Smooth muscle cell (in vitro differentiated cells): ENCODE measurements at regions not wholly inside any gene's neighbourhood (a gene's known extent, or its start where the extent isn't known, plus 50 kb on each side); places are given as distances from the start of the nearest gene placed in this dataset.

ENCODE experiments used
- DNase-seq: peaks from one replicate; lab custom pipeline; 2025; ENCODE audit not compliant: unreplicated experiment; lab: John Stamatoyannopoulos, UW
- H2AFZ ChIP-seq: fragments of 200-600 bp; sonication (generic); 2 replicates; pipeline ENCODE4 v1.6.0; 2016; ENCODE audit warnings: antibody characterized with exemption, low read depth, mild to moderate bottlenecking
- H3F3A ChIP-seq: fragments of 200-600 bp; sonication (generic); 2 replicates; pipeline ENCODE4 v1.6.0; 2017; ENCODE audit warnings: antibody characterized with exemption, low read depth
- H3K27ac ChIP-seq: fragments of 200-600 bp; sonication (generic); 2 replicates; pipeline ENCODE4 v1.5.1; 2016; ENCODE audit warnings: low read depth, mild to moderate bottlenecking
- H3K27me3 ChIP-seq: fragments of 200-600 bp; sonication (generic); 2 replicates; pipeline ENCODE4 v1.6.1; 2016; ENCODE audit warnings: low read depth, mild to moderate bottlenecking
- H3K36me3 ChIP-seq: fragments of 200-600 bp; sonication (generic); 2 replicates; pipeline ENCODE4 v1.5.1; 2016; ENCODE audit warnings: low read depth
- H3K4me1 ChIP-seq: fragments of 200-600 bp; sonication (generic); 2 replicates; pipeline ENCODE4 v1.5.1; 2016; ENCODE audit warnings: low read depth
- H3K4me2 ChIP-seq: fragments of 200-600 bp; sonication (generic); 2 replicates; pipeline ENCODE4 v1.6.0; 2016; ENCODE audit warnings: mild to moderate bottlenecking
- H3K4me3 ChIP-seq: fragments of 200-600 bp; sonication (generic); 2 replicates; pipeline ENCODE4 v1.5.1; 2016; ENCODE audit warnings: mild to moderate bottlenecking
- H3K79me2 ChIP-seq: fragments of 200-600 bp; sonication (generic); 2 replicates; pipeline ENCODE4 v1.6.0; 2016; ENCODE audit warnings: low read depth, mild to moderate bottlenecking
- H3K9ac ChIP-seq: fragments of 200-600 bp; sonication (generic); 2 replicates; pipeline ENCODE4 v1.6.0; 2016; ENCODE audit warnings: low read depth
- H3K9me3 ChIP-seq: fragments of 200-600 bp; sonication (generic); replicated peaks from 2 replicates; pipeline ENCODE4 v1.5.1; 2016; ENCODE audit warnings: low read depth
- H4K20me1 ChIP-seq: fragments of 200-600 bp; sonication (generic); 2 replicates; pipeline ENCODE4 v1.6.0; 2016; ENCODE audit warnings: low read depth
- WGBS: methylation state at CpG from one replicate; pipeline ENCODE4 v1.1.7; 2016; ENCODE audit warnings: low lambda C conversion rate; 5-methylcytosine and 5-hydroxymethylcytosine counted together
- TF ChIP-seq, protein P1 (sequence below): fragments of 200-600 bp; sonication (generic); IDR thresholded peaks from 2 replicates; pipeline ENCODE4 v1.5.1; 2017; ENCODE audit warnings: borderline replicate concordance, mild to moderate bottlenecking, antibody characterized with exemption; ENCODE audit not compliant: insufficient read depth, poor library complexity, severe bottlenecking

DNA sequence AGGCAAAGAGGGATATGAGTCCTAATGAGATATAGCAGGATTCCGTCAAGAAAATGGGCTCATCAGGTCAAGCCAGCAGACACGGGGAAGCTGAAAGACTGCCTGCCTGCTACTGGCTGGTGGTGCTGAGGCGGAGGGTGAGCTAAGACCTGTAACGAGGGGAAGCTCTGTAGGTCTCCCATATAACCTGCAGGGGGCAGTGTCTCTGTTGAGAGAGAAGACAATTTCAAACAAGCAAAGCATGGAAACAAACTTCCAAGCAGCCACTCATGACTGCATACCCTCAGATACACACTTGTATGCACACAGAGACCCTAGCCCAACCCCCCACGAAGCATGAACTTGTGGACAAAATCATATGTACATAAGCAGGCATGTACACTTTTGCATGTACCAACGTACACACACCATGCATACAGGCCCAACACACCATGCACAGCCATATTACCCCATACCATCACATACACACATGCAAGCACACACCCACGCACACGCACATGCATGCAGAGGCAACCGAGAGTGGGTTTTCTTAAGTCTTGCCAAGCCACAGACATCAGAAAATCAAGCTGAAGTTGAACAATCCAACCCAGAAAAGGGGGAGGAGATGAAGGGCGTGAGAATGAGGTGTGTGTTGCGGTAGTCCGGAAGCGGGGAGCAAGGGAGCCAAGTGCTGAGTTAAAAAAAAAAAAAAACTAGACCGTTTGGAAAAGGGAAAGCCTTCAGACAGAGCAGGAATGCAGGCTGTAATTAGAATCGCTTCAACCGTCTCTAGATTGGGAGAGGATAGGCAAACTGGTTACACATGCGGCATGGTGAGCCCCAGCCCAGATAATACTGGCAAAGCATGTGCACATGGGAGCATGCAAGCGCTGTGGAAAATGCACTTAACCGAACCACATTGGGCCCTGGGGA, 71.0 kb downstream of the PJA1 start:
- DNase-seq, result no peak
- no peak overlapping the region for H2AFZ ChIP-seq
- WGBS, result 68% methylated on average over 19 of the region's 19 CpGs

DNA sequence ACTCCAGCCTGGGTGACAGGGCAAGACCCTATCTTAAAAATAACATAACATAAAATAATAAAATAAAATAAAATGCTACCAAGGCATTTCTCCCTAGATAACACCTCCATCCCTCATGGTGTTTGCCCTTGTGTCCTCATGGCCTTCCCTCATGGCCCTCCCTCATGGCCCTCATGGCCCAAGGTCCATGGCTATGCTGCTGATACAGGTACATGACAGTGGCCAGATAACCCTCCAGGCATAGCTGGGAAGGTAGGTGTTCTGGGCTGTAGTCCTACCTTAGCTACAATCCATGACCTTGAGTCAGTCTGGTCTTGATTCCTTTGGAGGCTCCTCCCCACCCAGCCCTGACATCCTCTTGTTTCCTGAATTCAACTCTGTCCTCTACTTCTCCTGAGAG, 75.2 kb downstream of the PJA1 start:
- Histone ChIP-seq H4K20me1 (no peaks in the 10 kb centered on the region), H3K36me3 (no peaks in the 10 kb centered on the region), H3K27ac (no peak overlapping the region), H2AFZ (no peak overlapping the region), H3K4me2 (no peak overlapping the region), H3K9ac (no peak overlapping the region), H3K9me3 (no peaks in the 10 kb centered on the region), H3K4me1 (no peaks in the 10 kb centered on the region), H3K27me3 (no peaks in the 10 kb centered on the region), H3K4me3 (no peak overlapping the region), H3K79me2 (no peaks in the 10 kb centered on the region), H3F3A (no peaks in the 10 kb centered on the region)
- TF ChIP-seq, protein P1, sequence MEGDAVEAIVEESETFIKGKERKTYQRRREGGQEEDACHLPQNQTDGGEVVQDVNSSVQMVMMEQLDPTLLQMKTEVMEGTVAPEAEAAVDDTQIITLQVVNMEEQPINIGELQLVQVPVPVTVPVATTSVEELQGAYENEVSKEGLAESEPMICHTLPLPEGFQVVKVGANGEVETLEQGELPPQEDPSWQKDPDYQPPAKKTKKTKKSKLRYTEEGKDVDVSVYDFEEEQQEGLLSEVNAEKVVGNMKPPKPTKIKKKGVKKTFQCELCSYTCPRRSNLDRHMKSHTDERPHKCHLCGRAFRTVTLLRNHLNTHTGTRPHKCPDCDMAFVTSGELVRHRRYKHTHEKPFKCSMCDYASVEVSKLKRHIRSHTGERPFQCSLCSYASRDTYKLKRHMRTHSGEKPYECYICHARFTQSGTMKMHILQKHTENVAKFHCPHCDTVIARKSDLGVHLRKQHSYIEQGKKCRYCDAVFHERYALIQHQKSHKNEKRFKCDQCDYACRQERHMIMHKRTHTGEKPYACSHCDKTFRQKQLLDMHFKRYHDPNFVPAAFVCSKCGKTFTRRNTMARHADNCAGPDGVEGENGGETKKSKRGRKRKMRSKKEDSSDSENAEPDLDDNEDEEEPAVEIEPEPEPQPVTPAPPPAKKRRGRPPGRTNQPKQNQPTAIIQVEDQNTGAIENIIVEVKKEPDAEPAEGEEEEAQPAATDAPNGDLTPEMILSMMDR, result no peak
- DNase-seq, result no peak

More for the DNA sequence above, 71.0 kb downstream of the PJA1 start:
- Histone ChIP-seq H3K9ac (no peak overlapping the region), H3K4me3 (no peak overlapping the region), H4K20me1 (no peaks in the 10 kb centered on the region), H3K9me3 (no peaks in the 10 kb centered on the region), H3K36me3 (no peaks in the 10 kb centered on the region), H3K27me3 (no peaks in the 10 kb centered on the region), H3K27ac (no peak overlapping the region), H3K4me2 (no peak overlapping the region), H3K4me1 (no peaks in the 10 kb centered on the region), H3F3A (no peaks in the 10 kb centered on the region), H3K79me2 (no peaks in the 10 kb centered on the region)
- TF ChIP-seq, protein P1, result peak; percentile 47

DNA sequence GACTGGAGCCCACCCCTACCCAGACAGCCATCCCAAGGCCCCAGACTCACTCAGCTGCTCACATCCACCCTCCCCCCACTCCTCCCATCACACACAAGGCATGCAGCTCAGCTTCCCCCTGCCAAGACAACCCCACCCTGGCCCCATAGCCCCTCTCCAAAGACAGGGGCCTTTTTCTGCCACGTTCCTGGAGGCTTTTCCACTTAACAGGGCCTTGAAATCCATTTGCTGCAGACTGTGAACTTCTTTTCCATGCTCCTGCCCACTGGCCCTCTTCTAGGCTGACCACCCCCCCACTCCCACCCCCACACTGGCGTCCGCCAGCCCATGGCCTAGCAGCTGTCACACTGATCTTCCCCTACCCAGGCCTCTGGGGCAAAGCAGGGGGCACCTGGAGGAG, 76.0 kb downstream of the PJA1 start:
- no peaks in the 10 kb centered on the region for H4K20me1 ChIP-seq
- no peaks in the 10 kb centered on the region for H3K4me1 ChIP-seq
- no peak overlapping the region for H3K4me3 ChIP-seq
- H3K27ac ChIP-seq, result no peak overlapping the region
- TF ChIP-seq, protein P1, result no peak
- H3F3A ChIP-seq, result no peaks in the 10 kb centered on the region
- no peak for DNase-seq
- no peaks in the 10 kb centered on the region for H3K27me3 ChIP-seq
- 49% methylated on average over 3 of the region's 3 CpGs for WGBS
- H3K79me2 ChIP-seq, result no peaks in the 10 kb centered on the region
- no peak overlapping the region for H2AFZ ChIP-seq
- H3K36me3 ChIP-seq, result no peaks in the 10 kb centered on the region
- no peaks in the 10 kb centered on the region for H3K9me3 ChIP-seq
- no peak overlapping the region for H3K9ac ChIP-seq
- no peak overlapping the region for H3K4me2 ChIP-seq
